HG02970 (cell line): ENCODE measurements at regions not wholly inside any gene's neighbourhood (a gene's known extent, or its start where the extent isn't known, plus 50 kb on each side); places are given as distances from the start of the nearest gene placed in this dataset.
"Not testable (repeated sequence)": the region's sequence is repeated elsewhere in the genome, so short reads cannot be mapped to it uniquely, and the experiment has no call there.

ENCODE experiments used
- ATAC-seq: cut with Tn5 transposase; IDR thresholded peaks from one replicate; pipeline ENCODE4 v1.9.1; 2021; ENCODE audit warnings: mild to moderate bottlenecking, moderate library complexity, moderate number of reproducible peaks; ENCODE audit not compliant: unreplicated experiment, low FRiP score

DNA sequence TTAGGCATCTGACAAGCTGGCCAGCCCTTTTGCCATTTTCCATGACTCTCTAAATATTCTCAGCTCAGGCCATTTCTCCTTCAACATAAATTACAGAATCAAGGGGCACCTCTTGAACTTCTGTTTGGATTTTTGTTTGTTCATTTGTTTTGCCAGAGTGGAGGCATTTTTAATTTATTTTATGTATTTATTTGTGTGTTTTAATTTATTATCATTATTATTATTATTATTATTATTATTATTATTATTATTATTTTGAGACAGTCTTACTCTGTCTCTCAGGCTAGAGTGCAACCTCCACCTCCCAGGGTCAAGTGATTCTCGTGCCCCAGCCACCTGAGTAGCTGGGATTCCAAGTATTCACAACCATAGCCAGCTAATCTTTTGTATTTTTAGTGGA lies 1578.0 kb downstream of the CDH8 start:
- ATAC-seq, result no peak

DNA sequence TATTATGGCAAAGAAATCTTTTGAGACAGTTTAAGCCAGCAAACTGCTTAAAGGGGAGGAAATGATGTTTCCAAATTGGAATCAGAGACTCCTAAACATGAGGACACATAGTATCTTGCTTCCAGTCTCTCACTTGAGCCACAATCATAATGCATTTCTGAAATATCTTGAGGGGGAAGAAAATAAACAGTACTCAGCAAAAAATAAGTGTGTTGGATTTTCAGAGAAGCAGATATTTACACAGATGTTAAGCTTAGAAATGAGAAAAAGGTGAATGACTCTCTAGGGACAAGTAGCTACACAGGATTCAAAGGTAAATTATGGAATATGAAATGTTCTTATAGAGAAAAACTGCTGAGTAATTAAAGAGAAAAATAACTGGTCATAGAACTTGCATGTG lies 1583.6 kb downstream of the CDH8 start:
- no peak for ATAC-seq

DNA sequence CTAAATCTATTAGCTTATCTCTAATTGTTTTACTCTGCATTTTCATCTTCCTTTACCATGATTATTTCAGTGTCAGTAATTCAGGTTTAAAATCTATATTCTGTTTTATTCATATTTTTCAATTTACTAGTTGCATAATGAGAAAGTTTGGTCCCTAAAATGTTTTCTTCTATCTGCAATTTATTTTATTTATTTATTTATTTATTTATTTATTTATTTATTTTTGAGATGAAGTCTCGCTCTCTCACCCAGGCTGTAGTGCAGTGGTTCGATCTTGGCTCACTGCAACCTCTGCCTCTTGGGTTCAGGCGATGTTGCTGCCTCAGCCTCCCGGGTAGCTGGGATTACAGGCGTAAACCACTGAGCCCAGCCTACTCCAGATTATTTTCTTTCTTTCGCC lies 1597.3 kb downstream of the CDH8 start:
- no peak for ATAC-seq

DNA sequence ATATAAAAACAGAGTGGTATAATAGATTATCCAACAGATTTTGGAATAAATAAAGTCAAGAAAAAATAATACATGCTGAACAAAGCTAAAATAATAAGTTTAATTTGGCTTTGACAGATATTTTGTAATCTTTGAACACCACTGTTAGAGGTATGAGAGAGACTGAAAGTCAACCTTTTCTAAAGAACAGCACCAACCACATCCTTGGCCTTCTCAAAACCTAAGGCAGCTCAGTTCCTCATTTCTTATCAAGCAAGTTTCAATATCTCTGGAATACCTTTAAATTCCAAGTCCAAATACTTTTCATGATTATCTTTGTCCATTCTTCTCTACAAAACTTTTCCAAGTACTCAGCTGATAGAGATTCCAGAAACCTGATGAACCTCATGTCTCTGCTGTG lies 1603.8 kb downstream of the CDH8 start:
- ATAC-seq, result no peak

DNA sequence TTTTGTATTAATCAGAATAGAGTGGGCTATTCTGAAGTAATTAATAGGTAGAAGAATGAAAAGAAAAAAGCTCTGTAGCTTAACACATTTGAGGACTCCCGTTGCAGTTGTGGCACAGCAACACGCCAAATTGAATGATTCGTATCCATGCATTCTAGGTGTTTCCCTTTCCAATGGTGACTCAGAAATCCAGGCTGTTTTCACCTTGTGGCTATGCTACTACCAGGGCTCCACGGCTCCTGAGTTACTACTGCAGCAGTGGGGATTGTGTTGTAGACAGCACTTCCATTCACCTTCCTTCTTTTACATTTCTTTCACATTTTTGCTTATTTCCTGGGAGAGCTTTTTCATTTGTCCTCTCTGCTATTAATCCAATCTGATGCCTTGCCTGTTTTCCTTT lies 1616.4 kb downstream of the CDH8 start:
- no peak for ATAC-seq

DNA sequence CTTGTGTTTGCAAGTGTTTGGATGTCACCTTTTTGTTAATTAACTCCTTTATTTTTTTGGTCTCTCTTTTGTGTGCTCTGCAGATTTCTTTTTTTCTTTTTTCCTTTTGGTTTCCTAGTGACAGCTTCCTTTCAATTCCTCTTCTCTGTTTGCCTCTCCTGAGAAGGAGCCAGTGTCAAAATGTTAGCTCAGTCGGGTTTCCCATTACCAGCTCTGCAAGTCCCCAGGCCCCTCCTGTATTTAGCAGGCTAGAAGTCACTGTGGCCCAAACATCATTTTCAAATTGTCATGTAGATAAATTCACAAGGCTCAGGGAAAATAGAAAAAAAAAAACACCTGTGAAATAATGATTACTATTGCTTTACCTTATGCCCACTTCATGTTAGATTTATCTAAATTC lies 1621.6 kb downstream of the CDH8 start:
- ATAC-seq, result no peak

DNA sequence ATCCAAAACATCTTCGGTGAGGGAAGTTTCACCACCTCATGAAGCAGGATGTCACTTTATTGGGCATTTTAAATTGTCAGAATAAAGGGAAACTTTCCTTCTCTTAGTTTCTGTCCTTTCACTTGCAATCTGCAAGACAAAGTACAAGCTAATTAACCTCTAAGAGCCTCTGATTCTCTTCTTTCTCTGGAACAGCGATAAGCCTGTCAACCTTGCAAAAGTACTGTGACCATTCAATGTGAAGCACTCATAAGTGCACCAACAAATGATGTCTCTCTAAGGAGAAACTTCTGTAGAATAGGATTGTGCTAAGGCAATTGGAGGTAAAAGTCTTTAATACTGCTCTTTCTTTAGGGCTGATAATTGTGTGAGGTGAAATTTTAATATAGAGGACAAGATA lies 1622.3 kb downstream of the CDH8 start:
- no peak for ATAC-seq

DNA sequence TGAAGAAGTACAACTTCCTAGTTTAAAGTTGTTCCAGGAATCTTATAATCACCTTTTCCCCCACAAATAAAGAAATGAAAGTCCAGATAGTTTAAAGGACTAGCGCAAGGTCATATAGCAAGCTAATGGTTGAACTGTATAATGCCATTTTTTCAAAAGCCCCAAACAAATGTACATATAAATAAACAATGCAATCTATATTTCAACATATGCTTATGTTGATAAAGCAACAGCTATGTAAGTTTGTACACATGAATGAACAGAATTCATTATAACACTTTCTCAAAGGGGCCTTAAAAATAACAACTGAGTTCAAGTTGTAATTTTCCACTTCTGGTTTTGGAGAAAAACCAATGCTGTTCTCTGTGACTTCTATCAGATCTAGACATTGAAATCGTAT lies 1628.6 kb downstream of the CDH8 start:
- ATAC-seq, result no peak

DNA sequence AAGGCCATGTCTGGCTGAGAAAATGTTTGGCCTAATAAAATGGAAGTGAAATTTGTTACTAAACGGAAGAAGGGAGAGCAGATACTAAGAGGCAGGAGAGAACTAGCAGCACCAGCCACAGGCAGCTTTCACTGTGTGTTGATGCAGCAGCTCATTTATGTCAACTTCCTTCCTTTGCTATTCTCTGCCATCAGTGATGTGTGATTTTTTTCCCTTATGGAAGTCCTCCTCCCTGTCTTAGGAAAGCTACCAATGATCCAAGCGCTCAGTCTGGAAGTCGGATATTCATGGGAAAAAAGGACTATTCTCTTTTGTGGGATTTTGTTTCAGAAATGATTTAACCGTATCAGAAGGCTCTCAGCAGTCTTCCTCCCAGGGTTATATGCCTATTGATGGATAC lies 1629.2 kb downstream of the CDH8 start:
- no peak for ATAC-seq

DNA sequence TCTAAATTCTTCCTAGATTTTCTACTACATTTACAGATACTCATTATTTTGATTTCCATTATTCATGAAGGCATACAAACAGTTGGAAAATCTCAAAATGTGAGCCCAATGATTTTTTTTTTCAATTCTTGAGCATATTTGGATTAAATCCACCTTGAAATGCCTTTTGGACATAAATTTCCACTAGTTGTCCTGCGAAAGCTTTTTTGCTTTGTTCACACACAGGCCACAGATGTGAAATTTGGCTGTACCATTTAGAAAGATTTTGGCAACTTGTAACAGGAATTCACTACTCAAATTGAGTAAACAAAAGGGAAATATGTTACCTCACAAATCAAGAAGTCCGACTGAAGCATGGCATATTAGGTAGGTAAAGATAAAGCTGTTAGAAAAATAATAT lies 1631.0 kb downstream of the CDH8 start:
- no peak for ATAC-seq

DNA sequence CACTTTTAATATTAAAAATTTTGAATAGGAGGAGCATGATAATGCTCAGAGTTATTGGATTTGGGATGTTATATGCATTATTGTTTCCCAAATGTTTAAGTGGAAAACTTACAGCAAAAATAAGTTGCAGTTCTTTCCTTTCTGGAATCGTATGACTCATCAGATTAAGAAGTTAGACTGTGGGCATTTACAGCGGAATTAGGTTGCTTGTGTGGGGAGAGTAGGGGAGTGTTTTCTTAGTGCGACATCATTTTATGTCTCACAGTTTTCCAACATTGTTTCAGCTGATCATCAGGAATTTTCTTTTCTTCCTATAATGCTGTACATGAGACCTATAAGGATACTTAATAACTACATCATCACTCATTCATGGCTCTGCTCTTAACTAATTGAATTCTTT lies 1631.8 kb downstream of the CDH8 start:
- ATAC-seq, result no peak

DNA sequence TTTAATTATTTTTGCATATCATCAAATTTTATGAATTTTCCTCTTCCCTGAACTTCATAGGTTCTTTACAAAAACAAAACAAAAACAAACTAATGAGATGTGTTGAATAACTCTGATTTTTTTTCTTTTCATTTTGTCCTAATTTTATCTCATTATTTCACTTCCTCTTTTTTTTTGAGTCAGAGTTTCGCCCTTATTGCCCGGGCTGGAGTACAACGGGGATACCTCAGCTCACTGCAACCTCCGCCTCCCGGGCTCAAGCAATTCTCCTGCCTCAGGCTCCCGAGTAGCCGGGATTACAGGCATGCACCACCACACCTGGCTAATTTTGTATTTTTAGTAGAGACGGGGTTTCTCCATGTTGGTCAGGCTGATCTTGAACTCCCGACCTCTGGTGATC lies 1633.3 kb downstream of the CDH8 start:
- ATAC-seq, result not testable (repeated sequence)

DNA sequence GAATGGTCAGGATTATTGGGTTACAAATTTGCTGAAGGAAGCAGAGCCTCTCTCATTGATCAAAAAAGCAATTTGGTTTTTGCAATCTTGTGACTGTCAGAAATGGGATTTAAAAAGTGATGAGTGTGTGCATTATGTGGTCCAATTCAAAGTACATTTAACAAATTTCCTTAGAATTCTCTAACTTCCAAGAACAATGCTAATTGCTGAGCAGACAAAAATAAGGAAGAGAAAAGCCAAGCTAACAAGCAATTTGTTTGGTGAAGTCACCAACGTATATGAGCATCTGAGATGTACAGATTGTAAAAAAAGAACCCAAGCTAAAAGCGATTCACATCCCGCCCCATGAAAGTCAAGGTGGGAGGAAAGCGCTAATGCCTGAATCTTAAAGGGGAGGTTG lies 1643.9 kb downstream of the CDH8 start:
- no peak for ATAC-seq

DNA sequence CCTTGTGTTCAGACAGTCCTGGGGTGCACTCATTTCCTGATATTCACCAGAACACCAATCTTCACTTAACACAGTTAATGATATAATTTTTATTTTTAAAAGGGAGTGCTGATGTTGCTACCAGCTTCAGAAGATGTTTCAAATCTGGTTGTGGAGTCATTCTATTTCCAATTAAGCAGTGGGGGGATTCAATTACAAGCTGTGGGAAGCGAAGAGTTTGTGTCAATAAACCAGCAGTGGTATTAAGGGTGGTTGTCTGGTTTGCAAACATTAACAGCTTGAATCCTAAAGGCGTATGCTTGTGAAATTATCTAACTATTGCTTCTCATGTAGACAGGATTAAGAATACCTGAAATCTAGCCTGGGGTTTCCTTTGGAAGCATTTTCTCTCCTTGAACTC lies 1637.5 kb upstream of the GOT2 start:
- no peak for ATAC-seq

DNA sequence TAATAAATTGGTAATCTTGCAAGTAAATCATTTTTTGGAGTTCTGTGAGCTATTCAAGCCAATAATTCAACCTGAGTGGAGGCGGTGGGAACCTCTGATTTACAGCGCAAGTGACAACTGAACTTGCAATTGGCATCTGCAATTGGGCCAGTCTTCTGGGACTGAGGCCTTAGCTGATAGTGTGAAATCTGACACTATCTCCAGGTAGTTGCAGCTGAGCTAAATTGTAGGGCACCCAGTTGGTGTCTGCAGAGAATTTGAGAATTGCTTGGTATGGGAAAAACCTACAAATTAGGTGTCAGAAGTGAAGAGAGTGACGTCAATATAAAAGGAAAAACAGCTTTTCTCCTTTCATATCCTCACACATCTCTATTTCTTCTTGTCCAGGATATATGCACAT lies 1633.6 kb upstream of the GOT2 start:
- ATAC-seq, result no peak

DNA sequence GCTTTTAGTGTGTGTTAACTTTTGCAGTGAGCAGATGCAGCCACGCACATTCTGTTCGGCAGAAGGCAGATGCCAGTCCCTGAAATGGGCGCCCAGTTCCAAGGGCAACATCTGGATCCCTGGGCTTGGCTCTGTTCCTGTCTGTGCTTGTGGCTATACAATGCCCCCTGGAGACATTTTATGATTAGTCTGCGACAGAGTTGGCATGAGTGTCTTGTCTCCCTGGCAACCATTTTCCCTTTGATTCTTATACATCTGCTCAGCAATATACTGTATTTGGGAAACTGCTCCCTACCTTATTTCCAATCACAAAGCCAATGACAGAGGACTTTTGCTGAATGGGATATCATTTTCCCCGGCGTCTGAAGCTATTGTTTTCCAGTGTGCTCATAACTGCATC lies 1629.5 kb upstream of the GOT2 start:
- ATAC-seq, result no peak

DNA sequence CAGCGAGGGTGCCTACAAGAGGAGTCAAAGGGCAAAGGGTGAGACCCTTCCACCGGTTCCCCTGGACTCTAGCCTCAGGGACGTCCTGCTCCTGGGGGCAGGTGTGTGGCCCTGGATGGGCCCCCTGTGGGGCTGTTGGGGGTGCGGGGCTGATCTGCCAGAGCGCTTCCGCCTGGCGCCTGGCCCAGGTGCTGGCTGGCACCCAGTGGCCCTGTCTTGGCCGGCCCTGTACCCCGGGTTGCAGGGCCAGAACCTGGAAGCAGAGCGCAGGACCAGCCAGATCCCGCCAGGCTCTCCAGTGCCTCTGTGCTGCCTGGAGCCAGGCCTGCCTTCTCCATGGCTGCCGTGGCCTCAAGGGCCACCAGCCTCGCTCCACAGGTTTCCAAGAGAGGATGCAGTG lies 1625.8 kb upstream of the GOT2 start:
- not testable (repeated sequence) for ATAC-seq

DNA sequence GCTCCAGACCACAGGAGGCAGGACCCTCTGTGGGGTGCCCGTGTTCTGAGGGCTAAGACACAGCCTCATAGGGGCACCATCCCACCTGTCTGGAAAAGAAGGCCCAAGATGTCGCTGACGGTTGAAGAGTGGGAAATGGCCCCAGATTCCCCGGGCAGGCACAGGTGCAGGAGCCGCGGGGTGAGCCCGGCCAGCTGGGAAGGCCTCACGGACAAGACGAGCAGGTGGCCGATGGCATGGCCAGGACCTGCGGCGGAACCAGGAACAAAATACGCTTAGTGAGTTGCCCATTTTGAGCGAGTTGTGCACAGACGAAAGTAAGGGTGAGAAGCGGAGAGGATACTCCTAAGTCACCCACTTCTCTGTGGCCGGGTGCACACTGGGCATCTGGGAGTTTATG lies 1625.3 kb upstream of the GOT2 start:
- ATAC-seq, result not testable (repeated sequence)

DNA sequence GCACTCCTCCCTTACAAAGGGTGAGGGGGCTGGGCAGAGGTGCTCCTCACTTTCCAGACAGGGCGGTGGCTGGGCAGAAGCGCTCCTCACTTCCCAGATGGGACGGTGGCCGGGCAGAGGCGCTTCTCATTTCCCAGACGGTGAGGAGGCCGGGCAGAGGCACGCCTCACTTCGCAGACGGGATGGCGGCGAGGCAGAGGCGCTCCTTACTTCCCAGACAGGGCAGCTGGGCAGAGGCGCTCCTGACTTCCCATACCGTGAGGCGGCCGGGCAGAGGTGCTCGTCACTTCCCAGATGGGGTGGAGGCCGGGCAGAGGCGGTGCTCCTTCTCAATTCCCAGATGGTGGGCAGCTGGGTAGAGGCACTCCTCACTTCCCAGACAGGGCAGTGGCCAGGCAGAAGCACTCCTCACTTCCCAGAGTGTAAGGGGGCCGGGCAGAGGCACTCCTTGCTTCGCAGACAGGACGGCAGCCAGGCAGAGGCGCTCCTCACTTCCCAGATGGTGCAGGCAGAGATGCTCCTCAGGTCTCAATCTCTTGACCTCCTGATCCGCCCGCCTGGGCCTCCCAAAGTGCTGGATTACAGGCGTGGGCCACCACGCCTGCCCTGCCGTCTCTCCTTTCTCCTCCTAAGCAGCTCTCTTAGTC lies 1623.9 kb upstream of the GOT2 start:
- not testable (repeated sequence) for ATAC-seq

DNA sequence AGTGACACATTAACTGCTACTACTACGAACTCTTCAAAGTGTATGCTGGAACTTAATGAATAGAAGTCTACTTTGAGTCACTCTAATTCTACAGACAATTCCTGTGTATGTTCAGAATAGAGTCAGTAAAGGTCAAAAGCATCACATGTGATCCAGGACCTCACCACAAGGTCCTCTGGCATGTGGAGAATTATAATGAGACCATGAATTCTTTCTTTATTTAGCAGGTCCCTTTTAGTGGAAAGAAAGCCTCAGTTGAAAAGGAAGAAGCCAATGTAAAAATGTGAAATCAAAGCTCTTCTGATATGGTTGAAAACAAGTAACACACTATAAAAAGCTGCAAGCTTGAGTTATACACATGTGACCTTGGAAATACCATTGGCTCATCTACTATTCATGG lies 1612.1 kb upstream of the GOT2 start:
- no peak for ATAC-seq

DNA sequence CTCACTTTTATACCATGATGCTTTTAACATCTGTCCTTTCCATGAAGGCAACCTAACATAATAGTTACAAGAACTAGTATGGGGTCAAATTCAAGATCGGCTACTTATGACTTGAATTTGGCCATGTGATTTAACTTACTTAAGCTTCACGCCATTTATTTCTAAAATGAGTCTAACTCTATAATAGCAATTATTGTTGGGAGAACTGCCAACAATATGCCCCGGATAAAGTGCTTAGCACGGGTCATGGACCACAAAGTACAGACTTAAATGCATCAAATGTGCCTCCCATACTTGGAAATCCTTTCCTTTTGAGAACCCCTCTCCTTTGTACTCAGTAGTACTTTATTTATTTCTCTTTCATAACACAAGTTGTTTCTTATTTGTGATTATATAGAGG lies 1603.6 kb upstream of the GOT2 start:
- no peak for ATAC-seq

DNA sequence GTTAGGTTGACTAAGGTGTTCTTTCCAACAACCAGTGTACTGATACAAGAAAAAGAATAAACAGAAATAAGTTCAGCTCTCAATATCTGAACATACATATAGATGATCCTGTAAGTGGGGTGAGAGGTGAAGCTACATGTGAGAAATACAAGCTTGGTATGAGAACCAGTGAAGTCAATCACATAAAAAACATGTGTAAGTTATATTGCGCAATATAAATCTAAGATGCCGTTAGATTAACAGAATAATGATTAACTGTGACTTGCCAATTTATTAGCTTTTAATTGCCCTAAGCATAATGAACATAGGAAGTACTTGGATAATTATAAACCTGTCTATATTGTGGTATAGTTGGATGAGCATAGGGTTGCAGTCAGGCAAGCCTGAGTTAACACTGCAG lies 1597.1 kb upstream of the GOT2 start:
- ATAC-seq, result no peak

DNA sequence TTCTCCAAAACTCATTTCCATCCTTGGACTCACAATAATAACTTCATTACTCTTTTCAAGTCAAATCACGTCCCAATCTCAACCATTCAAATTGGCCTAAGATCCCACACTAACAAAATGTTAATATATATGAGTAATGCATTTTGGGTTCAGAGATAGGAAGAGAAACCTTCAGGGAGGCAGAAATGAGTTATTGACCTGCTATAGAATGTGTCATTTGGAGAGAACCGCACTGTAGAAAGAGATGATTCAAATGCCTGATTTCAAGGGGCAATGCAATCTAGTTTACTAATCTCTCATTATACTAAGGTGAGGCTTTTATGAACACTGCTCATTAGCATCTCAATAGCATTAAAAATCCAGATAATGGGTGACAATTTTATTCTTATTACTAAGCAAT lies 1595.0 kb upstream of the GOT2 start:
- ATAC-seq, result no peak
